GM21529 (cell line): ENCODE measurements at regions not wholly inside any gene's neighbourhood (a gene's known extent, or its start where the extent isn't known, plus 50 kb on each side); places are given as distances from the start of the nearest gene placed in this dataset.

Experiments used
- ATAC-seq: cut with Tn5 transposase; IDR thresholded peaks from one replicate; pipeline ENCODE4 v1.9.1; 2021; ENCODE audit not compliant: unreplicated experiment

DNA sequence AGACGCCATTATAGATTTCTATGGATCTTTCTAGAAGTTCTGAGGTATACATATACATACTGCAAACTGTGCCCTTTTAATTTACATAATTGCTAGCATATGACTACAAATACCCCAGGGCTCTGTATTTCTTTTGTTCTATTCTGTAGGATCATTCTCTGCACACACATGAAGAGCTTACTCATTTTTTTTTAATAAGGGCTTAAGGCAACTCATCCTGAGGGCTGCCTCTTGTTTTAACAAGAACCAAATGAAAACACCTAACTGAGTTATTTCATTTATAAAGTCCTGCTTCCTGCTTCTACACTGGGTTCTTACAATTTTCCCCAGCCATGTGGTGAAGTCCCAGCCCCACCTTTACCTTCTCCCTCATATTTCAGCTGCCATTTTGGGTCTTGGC, 390.5 kb downstream of the IRS1 start:
- no peak for ATAC-seq

DNA sequence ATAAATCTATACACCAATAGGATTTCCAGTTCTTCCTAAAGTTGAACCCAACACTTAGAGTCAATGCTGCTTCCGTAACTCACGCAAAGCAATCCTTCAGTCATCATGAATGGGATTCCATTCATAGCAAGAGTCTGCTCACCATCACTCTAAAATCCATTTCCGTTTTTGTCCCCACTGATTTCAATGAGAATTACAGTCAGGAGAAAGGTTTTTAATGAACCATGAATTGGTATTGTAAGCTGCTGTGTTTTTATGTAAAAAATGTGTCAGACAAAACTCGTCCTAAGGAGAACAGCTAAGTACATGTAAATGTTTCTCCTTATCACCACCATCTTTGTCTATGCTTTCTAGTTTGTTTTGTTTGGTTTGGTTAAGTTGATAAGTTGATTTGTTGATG, 391.5 kb downstream of the IRS1 start:
- ATAC-seq, result no peak

DNA sequence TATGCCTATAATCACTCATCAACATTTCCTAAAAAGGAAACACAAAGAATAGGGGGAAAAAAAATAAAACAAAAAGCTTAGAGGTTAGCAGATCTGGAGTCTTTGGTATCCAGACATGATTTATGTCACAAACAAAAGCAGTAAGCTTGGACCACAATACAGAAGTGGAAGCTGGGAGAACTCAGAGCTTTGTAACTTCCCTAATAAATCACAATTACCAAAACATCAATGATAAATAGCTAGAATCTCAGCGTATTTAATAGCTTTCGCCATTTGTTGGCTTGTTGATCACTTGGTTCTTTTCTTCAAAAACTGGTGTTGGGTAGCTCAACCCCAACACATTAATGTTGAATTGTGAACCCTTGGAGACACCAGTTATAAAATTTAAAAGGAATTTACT, 392.5 kb downstream of the IRS1 start:
- ATAC-seq, result no peak

DNA sequence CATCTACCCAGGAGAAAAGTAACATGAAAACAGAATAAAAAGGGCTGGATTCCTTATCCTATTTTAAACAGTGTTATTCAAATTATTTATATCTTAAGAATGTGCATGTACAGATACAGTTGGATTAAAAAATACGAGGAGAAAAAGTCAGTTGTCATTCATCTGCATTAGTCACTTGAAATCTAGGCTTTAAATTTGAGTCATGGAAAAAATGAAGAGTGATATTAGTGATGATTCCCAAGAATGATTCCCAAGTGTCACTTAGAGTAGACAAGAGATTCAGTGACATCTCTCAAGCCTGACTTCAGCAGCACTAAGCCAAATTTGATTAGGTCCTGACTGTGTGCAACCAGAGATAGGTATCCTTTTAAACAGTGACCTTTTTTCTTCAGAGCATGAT, 394.2 kb downstream of the IRS1 start:
- no peak for ATAC-seq

DNA sequence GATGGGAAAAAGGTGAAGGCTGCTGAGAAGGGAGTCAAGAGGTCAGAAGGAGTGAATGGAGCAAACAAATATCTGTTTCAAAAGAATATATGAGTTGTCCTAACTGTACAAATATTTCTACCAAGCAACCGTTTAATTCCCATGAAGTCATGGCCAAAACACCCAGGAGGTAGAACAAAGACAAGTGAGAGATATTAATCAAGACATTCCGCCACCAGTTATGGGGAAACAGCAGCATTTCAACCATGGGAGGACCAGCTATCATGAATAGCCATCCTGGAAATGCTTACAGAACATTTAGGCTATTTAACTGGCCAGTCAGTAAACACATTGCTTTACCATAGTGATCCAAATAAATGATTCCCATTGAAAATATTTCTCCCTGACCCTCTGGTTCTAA, 396.3 kb downstream of the IRS1 start:
- no peak for ATAC-seq

DNA sequence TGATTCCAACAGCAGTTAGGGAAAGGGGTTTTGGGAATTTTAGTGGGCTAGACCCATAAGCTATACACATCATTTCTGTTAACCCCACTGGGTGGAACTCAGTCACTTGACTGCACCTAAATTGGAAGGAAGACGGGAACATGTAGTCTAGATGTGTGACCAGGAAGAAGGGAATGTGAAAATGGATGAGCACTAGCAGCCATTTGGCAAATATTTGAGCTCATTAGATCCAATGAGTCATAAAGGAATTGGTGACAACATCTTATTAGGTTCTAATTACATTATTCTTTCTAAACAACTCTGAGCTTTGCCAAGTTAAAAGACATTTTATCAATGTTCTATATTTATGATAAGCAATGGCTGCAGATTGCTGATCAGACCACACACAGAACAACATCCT, 400.6 kb downstream of the IRS1 start:
- ATAC-seq, result no peak

DNA sequence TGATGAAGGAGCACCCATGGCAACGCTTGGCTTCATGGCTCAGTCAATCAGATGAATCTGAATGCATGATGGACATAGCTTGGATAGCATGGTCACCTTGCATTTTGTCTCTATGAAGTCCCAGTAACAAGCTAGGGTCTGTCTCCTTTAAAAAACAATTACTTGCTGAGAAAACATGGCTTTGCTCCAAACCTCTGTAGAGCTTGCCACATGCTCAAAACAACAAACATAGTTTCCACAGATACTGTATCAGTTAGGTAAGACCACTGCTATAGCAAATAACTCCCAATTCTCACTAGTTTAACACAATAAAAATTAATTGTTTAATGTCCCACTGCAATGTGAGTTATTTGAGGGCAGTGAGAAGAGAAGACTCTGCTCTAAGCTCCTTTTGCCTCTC, 401.0 kb downstream of the IRS1 start:
- ATAC-seq, result no peak

DNA sequence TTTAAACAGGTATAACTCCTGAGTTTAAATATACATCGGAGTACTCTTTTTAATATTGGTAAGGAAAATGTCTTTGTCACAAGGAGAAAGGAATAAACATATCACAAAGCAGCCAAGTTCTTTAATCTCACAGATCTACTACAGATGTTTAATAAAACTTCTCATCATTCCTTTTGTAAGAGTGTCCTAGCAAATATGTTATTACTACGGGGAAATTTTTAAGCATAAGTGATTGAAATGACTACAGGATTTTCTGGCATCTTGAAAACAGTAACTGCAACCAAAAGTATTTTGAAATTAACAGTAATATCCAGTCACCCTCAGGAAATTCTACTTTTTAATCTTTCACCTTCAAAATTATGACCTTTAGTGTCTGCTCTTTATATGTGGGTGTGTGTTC, 403.1 kb downstream of the IRS1 start:
- no peak for ATAC-seq

DNA sequence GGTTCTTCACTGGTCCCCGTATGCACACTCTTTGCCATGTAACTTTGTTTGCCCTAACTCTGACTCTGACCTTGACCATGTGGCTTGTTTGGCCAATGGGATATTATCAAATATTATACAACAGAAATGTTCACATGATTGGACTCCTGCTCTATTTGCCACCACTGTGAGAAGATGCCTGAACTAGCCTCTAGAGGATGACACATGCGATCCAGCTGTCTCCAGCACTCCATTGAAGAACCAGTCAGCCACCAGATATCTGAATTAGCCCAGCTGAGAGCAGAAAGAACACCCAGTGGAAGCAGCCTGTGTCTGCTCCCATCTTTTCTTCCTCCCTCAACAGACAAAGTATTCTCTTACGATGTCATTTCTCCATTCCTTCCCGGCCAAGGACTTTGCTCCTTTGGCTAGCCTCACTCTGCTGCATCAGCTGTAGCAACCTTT, 412.1 kb downstream of the IRS1 start:
- ATAC-seq, result no peak

DNA sequence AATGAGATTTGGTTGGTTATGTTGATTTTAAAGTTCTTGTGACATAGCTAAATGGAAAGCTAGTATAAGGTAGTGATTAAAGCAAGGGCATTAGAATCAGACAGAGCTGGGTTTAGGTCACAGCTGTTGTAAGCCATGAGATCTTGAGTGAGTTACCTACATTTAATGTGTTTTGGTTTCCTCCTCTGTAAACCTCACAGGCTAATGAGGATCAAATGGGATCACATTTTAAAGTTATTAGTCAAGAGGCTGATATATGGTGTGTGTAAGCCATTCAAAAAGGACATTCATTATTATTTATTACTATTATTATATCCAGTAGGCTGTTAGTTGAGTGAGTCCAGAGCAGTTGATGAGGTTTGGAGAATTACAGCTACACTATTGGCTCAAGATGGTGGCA, 416.2 kb downstream of the IRS1 start:
- no peak for ATAC-seq

DNA sequence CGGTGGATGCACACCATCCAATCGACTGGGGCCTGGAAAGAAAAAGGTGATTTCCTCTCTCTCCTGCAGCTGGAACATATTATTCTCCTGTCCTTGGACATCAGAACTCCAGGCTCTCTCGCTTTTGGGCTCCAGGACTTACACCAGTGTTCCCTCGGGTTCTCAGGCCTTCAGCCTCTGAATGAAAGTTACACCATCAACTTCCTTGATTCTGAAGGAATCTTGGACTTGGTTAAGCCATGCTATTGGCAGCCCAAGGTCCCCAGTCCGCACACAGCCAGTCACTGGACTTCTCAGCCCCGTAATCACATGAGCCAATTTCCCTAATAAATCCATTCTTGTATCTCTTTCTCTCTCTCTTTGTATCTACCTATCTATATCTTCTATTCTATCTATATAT, 418.9 kb downstream of the IRS1 start:
- ATAC-seq, result no peak

DNA sequence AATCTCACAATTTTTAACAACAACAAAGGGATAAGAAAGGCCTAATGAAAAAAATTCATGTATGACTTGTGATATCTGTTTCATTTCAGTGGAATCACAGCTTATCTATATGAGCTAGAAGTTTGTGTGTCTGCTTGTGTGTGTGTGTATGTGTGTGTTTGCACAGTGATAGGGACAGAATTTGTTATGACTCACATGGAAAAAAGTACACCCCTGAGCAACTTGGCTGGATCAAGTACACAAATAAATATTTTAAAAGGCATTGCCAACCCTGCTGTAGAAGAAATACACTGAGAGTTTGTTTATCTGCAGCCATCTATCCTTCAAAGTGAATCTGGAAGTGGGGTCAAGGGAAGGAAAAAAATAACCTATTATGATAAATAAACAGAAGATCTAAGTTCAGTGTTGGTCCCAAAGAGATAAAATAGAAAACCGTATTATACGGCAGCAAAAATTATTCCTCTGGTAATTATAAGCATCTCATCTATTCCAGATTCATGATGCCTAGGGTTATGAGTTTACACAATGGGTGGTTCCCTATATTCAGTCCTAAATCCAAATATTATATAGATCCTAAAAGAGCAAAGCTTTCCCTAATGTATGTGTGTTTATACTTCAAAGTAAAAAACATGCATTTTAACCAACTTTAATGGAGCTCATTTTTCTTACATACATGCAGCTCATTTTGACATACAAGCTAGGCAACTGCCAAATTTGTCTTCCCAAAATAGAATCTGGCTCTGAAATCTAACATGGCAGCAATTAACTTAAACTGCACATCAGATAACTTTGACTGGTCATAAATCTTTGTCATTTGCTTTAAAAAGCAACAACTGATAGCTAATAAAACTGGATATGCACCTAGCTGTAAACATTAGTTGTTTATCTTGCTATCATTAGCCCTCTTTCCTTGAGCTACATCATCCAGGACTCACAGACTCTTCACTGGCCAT, 420.6 kb downstream of the IRS1 start:
- no peak for ATAC-seq

DNA sequence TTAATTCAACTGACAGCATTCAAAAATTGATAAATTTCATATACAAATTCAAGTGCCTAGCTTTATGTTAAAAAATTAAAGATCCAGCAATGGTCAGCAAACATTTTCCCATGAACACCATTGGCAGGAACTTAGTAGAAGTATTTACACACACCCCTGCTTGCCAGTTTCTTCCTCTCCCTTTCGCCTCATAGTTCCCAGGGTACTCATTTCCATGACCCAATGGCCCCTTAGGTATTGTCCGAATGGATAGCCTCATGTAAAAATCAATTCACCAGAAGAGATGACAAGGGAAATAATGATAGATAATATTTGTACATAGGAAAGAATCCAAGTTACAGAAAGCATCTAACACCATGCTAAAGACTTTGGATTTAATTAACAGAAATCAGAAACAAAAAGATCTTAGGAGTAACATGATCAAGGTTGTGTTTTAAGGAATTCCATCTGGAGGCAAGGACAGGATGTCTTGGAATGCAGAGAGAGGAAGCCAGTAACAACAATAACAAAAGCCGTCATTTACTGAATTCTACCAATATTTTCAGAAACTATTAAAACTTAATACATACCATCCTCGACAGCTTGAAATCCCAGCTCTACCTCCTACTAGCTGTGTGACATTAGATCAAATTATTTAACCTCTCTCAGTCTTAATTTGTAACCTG, 423.0 kb downstream of the IRS1 start:
- ATAC-seq, result no peak

DNA sequence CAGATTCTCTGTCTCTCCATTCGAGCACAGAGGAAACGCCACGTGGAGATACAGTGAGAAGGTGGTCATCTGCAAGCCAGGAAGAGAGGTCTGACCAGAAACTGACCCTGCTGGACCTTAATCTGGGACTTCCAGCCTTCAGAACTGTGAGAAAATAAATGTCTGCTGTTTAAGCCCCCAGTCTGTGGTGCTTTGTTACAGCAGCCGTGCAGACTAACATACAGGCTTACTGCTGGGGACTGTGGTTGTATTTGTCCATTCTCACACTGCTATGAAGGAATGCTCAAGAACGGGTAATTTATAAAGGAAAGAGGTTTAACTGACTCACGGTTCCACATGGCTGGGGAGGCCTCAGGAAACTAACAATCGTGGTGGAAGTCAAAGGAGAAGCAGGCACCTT, 432.7 kb downstream of the IRS1 start:
- ATAC-seq, result no peak

DNA sequence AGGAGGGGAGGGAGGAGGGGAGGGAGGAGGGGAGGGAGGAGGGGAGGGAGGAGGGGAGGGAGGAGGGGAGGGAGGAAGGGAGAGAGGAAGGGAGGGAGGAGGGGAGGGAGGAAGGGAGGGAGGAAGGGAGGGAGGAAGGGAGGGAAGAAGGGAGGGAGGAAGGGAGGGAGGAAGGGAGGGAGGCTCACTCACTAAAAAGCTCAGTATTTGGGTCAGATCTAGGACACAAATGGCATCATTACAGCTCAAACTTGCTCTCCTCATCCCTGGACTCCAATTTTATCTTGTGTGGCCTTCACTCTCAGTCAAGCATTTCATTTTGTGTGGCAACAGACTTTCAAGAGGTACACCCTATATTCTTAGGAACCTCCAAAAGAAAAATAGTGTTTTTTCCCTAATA, 435.4 kb downstream of the IRS1 start:
- no peak for ATAC-seq

DNA sequence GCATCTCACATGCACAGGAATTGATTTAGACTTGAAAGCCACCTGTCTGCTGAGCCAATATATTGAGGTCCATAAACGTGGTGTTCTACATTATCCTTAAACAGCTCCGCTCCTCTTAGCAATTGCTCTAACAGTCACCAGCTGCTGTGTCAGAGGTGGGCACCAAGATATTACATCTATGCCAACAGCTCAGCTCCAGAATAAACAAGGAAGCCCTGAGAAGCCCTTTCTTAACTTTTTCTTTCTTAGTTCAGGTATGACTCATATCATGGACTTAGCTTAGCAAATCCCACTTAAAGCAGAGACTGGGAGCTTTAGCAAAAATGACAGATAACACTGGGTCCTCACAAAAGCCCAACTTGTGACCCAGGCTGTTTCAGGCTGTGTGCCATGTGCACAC, 436.6 kb downstream of the IRS1 start:
- no peak for ATAC-seq

DNA sequence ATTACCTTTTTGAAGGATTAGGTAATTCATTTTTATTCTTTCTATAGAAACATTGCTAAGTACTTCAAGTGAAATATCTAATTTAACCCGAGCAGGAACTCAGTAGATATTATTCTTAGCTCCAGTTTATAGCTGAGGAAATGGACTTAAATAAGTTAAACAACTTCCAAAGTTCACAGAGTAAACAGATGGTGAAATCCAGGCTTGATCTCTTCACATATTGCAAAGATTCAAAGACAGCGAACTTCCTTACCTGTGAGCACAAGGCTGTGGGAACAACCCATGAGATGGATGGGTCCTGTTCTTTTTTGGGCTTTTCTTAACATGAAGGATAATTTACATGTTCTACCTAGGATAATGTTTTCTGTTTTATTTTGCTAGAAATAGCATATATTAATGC, 439.0 kb downstream of the IRS1 start:
- ATAC-seq, result no peak

DNA sequence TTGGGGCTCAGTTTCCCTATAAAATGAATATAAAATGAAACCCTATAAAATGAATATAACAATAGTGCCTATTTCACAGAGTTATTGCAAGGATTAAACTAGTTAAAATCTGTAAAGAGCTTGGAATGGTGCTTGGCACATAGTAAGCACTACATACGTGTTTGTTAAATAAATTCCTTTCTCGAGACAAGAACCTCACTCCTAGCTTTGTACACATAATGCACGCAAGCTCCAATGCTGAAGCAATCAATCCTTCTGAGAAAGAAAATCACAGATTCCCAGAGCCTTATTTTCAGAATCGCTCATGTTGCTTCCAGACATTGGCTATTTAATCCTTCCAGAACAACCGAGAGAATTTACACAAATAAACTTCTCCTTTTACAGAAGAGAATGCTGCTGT, 440.9 kb downstream of the IRS1 start:
- ATAC-seq, result no peak

DNA sequence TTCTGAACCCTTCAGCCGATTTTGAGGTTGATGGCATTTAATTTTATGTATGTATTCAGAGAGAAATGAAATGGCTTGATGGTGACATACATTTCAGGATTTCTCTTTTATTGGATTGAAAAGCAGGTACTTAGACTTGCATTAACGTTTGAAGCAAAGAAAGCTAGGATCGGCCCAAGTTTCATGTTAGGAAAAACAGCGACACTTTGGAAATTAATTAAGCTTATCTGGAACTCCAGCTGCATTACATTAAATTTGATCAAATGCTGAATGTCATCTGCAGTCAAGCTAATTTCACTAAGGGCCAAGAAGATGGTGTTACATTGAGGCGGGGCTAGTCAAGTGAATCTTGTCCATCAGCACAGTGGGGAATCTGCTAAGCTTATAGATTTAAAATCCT, 441.8 kb downstream of the IRS1 start:
- no peak for ATAC-seq

DNA sequence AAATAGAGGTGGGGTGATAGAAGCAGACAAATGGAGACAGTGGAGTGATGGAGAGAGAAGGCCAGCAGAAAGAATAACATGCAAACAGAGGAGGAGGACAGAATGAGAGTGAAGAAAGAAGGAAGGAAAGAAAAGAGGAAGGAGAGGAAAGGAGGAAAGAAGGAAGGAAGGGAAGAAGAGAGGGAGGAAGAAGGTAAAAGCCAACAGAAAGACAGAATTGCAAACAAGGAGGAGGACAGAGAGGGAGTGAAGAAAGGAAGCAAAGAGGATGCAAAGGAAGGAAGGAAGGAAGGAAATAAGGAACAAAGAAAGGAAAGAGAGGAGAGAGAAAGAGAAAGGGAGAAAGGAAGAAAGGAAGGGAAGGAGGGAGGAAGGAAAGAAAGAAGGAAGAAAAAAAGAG, 444.0 kb downstream of the IRS1 start:
- no peak for ATAC-seq

DNA sequence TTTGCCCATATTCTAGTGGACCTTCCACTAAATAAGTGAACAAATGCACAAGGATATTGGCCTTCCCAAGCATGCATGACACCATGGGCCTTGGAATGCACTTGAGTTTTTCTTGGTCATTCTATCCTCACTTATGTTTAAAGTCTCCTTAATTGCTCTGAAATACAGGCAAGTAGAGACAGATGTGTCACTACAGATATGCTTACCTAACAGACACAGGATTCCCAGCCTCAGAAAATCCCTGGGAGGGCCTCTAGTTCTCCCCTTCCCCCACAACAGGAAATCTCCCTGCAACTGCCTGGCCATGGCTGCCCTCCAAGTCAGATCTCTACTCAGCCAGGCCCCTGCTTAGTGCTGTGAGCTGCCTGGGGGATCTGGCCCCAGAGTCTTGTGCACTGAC, 445.2 kb downstream of the IRS1 start:
- ATAC-seq, result no peak

DNA sequence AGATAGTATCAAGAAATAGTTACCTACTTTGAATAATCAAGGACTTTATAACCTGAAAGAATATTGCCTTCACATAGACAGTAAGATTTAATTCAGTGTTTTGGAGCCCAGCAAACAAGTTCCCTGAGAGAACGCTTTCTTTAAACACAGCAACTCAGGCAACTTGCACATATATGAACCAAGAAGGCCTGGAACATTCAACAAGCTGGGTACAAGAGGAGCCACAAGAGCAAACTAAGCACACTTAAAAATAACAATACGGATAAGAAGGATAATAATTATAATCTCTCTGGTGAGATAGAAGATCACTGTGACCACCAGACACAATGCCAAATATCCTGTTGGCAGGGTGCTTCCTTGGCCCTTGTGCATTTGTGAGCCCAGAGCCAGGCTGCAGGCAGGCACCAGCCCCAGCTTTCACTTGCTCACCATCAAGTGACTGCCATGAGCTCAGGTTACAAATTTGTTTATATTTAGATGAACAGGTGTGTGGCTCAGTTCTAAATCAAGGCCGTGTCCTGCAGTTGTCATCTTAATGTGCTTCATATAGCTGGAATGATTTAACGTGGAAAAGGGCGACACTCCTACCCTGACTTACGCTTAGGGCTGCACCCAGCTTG, 446.6 kb downstream of the IRS1 start:
- no peak for ATAC-seq
